HG02642 (cell line): ENCODE measurements at regions not wholly inside any gene's neighbourhood (a gene's known extent, or its start where the extent isn't known, plus 50 kb on each side); places are given as distances from the start of the nearest gene placed in this dataset.
"Not testable (repeated sequence)": the region's sequence is repeated elsewhere in the genome, so short reads cannot be mapped to it uniquely, and the experiment has no call there.

Source experiments
- ATAC-seq: cut with Tn5 transposase; IDR thresholded peaks from one replicate; pipeline ENCODE4 v1.9.1; 2021; ENCODE audit warnings: mild to moderate bottlenecking; ENCODE audit not compliant: unreplicated experiment, poor library complexity

DNA sequence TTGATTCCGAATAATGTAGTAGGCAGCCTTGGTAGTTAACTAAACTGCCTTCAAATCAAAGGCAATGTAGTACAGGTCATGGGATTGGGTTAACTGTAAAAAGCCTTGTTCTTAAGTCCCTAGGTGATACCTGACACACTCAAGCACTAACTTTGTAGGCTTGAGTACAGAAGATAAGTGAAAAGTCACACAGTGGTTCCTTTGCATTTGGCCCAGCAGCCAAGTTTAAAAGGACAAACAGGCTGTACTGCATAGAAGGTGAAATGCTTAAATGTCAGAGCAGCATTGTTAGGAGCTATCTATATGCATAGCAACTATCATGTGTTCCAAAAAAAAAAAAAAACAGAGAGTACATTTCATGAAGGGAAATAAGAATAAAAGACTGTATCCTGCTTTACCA lies 178.4 kb downstream of the ATOH1 start:
- no peak for ATAC-seq

GRCh38 chr4:94011190-94011589 lies 182.6 kb downstream of the ATOH1 start:
- no peak for ATAC-seq

DNA sequence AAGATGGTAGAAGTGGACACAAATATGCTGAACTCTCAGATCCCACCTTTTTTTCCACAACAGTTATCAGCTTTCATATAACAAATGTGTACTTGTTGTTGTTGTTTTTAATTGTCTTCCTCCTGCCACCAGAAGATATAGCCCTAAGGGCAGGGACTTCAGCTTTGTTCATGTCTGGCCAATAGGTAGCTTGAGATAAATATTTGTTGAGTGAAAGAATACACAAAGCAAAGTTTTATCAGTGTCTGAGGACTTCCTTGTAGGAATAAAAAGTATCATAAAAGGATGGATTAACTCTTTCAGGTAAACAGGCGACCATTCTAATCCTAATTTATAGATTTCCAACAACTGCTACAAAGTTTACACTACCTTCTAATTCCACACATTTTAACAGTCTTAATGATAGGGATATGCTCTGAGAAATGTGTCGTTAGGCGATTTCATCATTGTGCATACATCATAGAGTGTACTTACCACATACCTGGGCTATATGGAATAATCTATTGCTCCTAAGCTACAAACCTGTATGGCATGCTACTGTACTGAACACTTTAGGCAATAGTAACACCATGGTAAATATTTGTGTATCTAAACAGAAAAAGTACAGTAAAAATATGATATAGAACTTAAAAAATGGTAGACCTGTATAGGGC lies 186.1 kb downstream of the ATOH1 start:
- ATAC-seq: no peak

DNA sequence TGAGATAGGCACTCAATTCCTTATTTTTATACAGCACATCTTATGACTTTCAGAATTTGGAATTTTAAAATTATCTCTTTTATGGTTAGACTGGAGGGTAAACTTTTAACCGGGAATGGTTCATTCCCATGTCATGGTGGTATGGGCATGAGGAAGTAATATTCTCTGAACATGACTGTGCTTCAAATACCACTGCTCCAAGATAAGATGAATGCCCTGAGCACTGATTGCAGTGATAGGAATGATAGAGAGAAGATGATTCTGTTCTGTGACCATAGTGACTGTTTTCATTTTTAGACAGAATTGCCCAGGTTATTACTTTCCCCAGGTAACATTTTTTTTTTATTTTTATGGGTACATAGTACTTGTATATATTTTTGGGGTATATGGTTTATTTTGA lies 187.4 kb downstream of the ATOH1 start:
- no peak for ATAC-seq

DNA sequence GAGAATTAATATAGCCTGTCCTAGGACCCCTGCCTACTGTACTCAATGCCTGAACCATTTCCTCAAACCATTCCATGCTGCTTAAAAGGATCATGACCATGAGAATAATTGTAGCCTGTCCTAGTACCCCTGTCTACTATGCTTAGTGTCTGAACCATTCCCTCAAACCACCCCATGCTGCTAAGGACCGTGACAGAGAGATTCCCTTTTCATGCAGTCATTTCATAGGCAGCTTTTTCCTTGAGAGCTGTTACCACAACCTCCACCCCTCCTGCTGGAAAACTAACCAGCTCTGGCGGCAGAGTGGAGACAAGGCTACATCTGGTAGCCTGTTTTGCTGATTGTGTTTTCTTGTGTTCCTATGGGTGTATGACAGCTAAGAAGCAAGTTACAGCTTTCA lies 174.9 kb upstream of the SMARCAD1 start:
- ATAC-seq: no peak

GRCh38 chr4:94036964-94037363 lies 170.7 kb upstream of the SMARCAD1 start:
- ATAC-seq: peak; percentile 51

DNA sequence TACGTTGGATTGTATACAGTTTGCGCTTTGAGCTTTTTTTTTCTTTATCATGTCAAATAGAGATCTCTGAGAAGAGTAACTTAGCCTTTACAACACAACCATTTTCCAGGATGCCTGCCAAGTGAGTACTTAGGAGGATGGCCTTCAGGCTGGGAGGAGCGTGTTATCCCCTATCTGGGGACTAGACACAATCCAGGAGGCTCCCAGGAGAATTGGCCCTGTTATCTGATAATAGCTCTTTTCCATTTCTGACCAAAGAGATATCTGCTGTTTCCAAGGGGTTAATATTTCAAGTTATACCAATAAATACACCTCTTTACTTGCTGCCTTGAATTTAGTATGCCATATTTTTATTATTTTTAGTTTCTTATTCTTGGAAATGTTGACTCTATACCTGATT lies 169.5 kb upstream of the SMARCAD1 start:
- no peak for ATAC-seq

- ATAC-seq: no peak
Measured at GRCh38 chr4:94039226-94039625, 168.4 kb upstream of the SMARCAD1 start.

DNA sequence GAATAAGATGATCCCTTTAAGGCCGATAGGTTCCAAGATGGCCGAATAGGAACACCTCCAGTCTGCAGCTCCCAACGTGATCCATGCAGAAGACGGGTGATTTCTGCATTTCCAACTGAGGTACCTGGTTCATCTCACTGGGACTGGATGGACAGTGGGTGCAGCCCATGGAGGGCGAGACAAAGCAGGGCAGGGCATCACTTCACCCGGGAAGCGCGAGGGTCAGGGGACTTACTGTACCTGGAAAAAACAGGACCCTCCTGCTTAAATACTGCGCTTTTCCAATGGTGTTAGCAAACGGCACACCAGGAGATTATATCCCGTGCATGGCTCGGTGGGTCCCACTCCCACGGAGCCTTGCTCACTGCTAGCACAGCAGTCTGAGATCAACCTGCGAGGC lies 163.2 kb upstream of the SMARCAD1 start:
- ATAC-seq: not testable (repeated sequence)

- ATAC-seq: no peak
Measured at GRCh38 chr4:94063084-94063483, 144.6 kb upstream of the SMARCAD1 start.

- ATAC-seq: no peak
Measured at GRCh38 chr4:94068753-94069719, 138.6 kb upstream of the SMARCAD1 start.

- no peak for ATAC-seq
Measured at GRCh38 chr4:94076498-94076897, 131.2 kb upstream of the SMARCAD1 start.

- ATAC-seq: no peak
Measured at GRCh38 chr4:94084155-94084554, 123.5 kb upstream of the SMARCAD1 start.

GRCh38 chr4:94099141-94099540 lies 108.5 kb upstream of the SMARCAD1 start:
- not testable (repeated sequence) for ATAC-seq

DNA sequence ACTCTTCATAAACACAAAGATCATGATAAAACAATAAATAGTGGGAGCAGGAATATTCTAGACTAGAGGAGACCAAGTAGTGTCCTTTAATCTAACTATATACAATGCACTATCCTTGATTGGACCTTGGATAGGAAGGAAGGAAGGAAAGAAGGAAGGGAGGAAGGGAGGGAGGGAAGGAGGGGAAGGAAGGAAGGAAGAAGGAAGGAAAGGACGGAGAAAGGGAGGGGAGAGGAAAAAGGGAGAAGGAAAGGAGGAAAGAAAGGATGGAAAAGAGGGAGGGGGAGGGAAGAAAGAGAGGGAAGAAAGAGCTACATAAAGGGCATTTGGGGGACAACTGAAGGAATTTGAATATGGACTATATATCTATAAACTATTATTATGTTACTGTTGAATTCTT lies 95.0 kb upstream of the SMARCAD1 start:
- no peak for ATAC-seq

GRCh38 chr4:94115687-94116086 lies 92.0 kb upstream of the SMARCAD1 start:
- ATAC-seq: no peak

DNA sequence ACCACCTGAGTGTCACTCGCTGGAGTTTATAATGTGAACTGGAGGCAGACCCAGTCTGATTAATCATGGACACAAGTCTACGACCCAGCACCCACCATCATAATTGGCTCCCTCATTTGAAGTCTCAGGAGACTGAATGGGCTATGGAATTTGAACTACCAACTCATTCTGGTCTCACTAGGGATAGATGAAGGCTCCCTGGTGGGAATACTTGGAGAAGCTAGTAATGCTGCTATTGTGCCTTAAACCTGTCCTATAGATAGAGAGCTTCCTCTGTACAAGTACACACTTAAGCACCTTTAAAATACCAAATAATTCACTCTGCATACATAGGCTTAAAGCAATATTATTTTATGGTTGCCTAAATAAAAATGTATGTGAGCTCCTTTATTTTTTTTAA lies 90.8 kb upstream of the SMARCAD1 start:
- no peak for ATAC-seq

DNA sequence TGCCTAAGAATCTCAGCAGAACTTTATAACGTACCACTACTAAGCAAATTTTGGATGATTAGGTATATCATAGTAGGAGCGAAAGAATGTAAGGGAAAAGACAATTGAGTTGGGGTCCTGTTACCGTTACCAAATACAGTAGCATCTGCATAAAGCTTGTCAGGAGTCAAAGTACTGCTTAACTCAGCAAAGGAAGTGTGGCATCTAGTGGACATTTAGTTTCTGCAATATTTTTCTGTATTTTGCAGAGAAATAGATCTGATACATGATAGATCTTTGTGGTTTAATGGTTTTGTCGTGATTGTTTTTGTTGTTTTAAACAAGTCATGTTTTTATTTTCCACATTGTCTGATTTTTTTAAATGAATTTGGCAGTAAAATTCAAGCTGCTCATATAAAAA lies 81.0 kb upstream of the SMARCAD1 start:
- ATAC-seq: no peak

DNA sequence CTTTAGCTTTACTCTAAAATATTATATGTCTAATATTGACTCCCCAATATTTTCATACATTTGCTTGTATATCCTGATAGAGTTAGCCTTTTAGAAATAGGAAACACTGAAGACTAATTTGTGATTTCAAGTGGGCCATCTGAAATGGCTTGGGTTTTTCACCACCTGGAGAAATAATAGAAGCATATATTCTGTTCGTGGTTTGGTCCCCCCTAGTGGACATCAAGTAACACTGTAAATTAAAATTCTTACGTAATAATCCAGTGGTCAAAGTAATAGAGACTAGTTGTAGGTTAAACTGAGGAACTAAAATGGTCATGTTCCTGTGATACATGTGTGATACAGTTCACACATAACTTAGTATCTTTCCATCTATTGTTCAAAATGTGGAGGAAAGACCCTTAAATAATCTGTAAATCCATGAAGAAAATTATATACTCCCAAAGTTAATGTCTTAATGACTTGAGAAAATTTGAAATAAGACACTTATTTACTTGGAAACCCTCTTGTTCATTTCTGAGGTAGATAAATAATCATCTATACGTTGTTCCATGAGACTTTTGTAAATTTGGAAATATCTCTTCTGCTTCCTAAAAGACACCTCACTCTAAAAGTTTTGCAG lies 79.8 kb upstream of the SMARCAD1 start:
- peak; percentile 74 for ATAC-seq

DNA sequence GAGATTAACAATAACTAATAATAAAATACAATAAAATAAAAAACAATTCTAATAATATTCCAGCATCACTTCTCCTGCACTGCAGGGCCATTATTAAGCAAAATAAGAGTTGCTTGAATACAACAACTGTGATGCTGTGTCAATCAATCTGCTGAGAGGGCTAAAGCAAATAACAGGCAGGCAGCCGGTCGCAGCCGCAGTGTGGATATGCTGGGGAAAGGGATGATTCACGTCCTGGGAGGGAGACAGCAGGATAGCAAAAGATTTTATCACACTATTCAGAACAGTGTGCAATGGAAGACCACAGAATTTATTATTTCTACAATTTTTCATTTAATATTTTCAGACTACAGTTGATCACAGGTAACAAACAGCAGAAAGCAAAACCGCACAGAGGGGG lies 76.5 kb upstream of the SMARCAD1 start:
- no peak for ATAC-seq

DNA sequence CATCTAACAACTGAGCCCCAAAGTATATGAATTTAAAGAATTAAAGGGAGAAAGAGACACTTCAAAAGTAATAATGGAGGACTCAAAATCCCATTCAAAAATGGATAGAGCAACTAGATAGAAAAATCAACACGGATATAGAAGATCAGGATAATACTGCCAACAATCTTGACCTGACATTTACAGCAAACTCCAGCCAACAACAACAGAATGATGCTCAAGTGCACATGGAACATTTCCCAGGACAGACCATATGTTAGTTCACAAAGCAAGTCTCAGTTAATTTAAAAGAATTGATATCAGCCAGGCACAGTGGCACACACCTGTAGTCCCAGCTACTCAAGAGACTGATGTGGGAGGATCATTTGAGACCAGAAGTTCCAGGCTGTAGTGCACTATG lies 72.0 kb upstream of the SMARCAD1 start:
- ATAC-seq: no peak
